ENCODE measurements at regions not wholly inside any gene's neighbourhood (a gene's known extent, or its start where the extent isn't known, plus 50 kb on each side); places are given as distances from the start of the nearest gene placed in this dataset.

DNA sequence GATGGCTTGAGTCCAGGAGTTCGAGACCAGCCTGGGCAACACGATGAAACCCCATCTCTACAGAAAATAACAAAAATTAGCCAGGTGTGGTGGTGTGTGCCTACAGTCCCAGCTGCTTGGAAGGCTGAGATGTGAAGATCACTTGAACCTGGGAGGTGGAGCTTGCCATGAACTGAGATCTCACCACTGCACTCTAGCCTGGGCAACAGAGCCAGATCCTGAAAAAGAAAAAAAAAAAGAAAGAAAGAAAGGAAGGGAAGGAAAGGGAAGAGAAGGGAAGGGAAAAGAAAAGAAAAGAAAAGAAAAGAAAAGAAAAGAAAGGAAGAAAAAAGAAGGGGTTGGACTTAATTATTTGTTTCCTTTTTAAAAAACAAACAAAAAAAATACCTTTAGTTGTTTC lies 764.2 kb downstream of the IRX1 start:
- TF ChIP-seq CTCF (IDR thresholded peaks at IDR 0.05; ENCODE audit: insufficient read depth, low read depth, low read length) (no peak), EZH2 (IDR thresholded peaks at IDR 0.05; ENCODE audit: insufficient read depth, low read length) (no peak)
